NCI-H128 (cell line): ENCODE measurements at regions not wholly inside any gene's neighbourhood (a gene's known extent, or its start where the extent isn't known, plus 50 kb on each side); places are given as distances from the start of the nearest gene placed in this dataset.

Experiments used
- DNase-seq: peaks from one replicate; lab custom pipeline; 2025; ENCODE audit not compliant: unreplicated experiment; lab: John Stamatoyannopoulos, UW

DNA sequence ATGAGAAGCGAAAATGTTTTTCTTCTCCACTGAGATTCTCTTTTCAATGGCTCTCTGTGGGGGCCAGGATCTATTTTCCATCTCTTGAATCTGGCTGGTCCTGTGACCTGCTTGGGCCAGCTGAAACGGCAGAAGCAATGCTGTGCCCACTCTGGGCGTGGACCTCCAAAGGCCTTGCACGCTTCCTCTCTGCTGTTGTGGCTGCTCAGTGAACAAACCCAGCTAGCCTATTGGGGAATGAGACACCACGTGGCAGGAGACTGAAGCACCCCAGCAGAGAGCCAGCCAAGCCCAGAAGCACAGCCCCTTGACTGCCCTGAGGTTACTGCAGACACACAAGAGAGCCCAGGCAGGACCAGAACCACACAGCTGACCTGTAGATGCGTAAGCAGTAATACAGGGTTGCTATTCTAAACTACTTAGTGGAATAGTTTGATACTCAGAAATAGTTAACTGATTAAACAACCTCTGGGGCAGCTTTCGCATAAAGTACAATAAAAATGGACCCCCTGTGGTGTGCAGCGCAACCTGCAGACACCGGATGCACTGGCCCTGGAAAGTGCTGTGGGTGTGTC is 221.7 kb upstream of the SH3BP4 start:
- DNase-seq = no peak

DNA sequence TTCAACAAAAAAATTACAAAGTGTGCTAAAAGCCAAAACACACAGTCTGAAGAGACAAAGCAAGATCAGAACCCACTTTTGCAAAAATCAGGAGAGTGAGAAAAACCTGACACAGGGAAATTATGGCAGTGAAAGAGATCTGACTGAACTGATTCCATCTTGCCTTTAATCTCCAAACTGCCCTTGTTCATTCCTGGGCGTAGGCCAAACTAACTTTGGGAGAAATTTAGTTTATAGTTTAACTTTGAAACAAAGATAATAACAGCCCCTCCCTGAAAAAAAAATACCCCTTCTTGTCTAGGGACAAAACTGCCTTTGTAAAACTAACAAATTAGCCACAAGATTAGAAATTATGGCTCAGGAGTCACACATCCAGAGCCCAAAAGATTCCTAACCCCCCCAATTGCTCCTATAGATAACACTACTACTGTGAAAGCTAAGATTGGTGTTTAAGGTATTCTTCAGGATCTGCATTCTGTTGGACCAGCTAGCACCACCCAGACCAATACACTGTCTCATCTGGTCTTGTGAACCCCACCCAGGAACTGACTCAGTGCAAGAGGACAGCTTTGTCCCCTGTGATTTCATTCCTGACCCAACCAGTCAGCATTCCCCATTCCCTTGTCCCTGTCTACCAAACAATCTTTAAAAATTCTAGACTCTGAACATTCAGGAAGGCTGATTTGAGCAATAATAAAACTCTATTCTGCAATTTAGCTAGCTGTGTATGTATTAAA is 226.1 kb upstream of the SH3BP4 start:
- DNase-seq = no peak

DNA sequence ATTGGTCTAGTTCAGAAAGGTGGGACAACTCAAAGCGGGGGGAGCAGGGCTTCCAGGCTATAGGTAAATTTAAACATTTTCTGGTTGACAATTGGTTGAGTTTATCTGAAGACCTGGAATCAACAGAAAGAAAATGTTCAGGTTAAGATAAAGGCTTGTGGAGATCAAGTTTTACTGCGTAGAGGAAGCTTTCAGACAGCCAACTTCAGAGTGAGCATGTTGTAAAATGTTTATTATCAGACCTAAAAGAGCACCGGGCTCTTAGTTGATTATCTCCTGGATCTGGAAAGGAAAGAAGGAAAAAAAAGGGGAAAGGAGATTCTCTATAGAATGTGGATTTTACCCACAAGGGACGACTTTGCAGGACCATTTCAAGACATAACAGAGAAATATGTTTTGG is 227.0 kb upstream of the SH3BP4 start:
- DNase-seq = no peak

DNA sequence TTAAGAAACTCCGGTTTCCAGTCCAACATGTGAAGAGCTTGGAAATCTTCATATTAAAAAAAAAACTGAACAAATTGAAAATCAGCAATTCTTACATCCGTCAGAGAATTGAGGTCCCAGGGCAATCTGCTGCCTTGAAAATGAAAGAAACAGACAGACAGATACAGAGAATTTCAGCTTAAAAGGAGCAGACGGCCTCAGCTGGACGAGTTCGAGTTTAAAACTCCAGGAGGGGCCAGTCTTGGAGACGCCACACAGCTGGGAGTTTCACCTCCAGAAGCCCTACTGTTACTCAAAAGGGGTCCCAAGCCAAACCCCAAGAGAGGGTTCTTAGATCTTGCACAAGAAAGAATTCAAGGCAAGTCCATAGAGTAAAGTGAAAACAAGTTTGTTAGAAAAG is 226.5 kb upstream of the ARL4C start:
- DNase-seq = no peak

DNA sequence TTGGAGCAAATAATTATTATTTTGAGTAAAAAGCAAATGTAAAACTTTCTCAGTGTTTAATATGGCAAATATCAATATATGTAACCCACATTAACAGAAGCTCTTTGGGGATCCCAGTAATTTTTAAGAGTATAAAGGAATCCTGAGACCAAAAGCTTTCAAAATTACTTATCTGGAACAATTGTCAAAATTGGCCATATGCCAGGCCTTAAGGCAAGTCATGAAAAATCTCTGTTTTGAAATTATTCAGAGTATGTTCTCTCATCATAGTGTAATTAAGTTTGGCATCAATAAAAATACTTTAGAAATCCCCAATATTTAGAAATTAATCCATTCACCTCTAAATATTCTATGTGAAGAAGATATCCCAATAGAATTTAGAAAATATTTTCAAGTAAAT is 225.3 kb upstream of the ARL4C start:
- no peak for DNase-seq

DNA sequence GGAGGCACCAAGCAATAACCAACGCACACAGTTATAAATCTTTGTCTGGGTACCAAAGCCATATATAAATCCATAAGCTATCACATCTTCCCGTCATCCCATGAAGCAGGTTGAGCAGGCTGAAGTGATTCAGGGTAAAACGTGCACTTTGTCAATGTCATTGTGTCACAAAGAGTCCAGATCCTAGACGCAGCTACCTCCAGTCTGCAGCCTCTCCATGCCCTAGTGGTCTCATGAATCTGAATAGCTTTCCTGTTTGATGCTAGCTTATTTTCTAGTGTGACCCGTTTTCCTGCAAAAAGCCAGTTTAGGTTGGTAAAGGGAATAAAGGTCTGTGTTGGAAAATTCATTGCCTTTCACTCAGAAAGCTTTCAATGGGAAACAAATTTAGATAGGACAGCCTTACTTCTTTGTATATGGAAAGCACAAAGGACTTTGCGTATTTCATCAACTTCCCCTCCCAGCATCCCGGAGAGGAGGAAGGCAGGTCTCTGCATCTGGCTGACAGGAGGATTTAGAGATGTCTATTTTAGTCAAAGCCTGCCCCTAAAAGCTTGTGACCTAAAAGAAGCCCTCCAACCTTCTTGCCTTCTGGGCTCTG is 222.3 kb upstream of the ARL4C start:
- no peak for DNase-seq

DNA sequence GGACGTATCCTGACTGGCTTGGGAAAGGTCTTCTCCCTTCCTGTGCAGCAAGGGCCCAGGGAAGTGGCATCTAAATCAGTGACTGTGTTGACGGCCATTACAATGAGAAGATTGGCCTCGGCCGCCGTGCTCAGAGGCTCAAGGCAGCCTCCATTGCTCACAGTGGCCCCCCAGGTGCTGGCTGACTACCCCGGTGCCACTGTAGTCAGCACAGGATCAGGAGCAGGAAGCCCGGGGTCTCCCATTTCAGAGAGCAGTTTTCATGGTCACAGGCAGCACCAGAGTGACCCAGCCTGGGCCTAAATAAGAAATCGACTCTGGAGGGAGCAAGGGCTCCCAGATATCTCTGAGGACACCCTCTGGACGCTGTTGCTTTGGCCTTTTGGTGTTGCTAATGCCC is 219.4 kb upstream of the ARL4C start:
- no peak for DNase-seq

DNA sequence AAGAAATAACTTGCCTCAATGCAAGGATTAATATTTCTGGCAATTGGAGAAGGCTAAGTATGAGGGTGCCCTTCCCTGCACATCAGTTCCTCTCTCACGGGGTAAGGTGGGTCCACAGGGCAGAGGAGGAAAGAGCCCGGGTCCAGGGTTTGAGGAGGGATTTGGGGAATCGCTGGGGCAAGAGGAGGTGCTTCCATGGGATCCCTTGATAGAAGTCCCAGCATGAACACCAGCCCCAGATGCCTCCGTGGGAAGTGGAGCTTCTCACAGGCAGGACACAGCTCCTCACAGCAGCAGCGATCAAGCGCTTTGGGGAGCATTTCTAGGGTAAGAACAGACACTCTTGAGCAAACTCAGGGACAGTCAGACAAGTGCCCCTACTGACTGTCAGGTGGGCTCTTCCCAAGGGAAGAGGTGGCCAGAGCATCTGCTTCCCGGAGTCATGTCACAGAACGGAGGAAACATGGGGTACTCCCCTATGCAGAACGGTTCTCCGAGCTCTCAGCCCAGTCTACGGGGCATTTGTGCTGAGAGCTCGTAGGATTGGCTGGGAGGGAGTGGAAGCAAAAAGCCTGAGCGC is 218.9 kb upstream of the ARL4C start:
- no peak for DNase-seq

DNA sequence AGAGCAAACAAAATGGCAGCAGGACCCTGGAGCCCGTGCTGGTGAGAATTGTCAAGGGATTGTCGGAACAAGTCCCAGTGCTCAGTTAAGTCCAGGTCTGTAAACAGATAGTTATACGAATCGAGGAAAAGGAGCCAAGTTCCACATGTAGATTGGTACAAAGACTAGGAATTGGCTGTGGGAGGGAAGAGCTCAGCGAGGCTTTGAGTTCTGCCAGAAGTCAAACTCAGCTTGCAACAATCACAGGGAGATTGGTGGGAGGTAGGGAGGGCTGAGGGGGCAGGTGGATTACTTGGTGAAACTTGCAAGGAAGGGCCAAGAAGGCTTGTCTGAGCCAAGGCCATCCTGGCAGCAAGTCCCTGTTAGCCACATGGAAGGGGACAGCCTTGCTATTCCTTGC is 217.8 kb upstream of the ARL4C start:
- DNase-seq = no peak

DNA sequence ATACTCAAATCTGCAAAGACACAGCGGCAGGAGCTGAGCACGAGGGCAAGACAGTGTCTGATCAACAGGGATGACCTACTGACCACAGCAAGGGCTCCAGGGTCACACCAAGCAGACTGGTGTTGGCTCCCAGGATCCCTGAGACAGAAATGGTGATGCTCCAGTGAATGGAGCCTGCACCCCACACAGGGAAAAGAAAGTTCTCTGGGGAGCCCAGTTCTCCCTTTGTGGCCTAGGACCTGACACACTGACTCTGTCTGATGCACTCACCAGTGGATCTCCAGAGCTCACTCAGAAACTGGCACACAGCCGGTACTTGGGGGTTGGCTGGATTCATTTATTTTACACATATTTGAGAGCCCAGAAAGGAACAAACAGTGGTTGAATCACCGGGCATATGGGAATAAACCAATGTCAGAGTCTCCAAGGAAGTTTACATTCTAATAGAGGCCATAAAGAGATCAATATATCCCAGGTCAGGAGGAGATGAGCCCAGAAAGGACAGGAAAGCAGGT is 215.6 kb upstream of the ARL4C start:
- DNase-seq = no peak

DNA sequence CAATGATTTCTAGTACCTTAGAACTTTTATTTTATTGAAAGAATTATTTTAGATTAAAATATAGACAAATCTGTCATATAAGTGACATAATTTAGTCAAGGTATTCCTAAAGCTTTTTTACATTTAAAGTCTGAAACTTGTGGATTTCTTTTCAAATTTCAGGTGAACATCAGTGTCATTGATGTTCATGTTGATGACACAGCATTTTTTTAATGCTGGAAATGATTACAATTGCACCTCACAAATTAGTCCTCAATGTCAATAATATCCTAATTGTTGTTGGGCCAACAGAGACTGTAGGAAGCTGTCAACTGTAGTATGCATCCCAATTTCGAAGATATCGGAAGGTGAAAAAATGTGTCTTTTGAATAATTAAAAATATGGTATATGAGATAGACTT is 214.4 kb upstream of the ARL4C start:
- no peak for DNase-seq

DNA sequence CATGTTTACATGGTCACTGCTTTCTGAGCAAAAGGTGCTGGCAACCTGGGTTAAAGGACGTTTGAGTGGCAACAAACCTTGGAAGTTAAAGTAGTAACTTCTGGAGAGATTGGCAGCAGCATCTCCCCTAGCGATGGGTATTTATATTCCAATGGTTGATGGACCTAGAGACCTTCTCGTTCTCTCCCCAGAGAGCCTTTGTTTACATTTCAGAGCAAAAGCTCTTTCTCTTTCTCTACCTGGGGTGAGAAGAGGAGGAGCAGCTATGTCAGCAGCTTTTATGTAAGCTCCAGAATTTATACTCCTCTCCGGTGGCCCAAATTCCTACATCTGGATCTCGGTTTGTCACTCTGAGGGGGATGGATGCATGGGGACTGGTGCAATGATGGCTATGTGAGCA is 213.7 kb upstream of the ARL4C start:
- DNase-seq = no peak

DNA sequence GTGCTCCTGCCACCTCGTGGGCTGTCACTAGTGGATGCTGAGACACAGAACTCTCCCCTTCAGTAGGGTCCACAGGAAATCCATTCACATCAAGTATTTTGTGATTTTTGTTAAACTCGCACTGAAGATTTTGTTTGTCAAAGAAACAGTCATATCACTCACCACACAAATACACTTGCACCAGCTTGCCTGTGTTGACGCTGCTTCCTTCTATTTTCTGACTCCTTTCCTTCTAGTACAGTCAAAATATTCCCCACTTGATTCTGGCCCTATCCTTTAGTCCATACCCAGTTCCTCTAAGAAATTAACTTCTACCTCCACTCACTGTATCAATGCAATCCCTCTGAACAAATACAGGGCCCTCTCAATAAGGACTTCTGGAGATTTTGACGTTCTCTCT is 213.2 kb upstream of the ARL4C start:
- no peak for DNase-seq

DNA sequence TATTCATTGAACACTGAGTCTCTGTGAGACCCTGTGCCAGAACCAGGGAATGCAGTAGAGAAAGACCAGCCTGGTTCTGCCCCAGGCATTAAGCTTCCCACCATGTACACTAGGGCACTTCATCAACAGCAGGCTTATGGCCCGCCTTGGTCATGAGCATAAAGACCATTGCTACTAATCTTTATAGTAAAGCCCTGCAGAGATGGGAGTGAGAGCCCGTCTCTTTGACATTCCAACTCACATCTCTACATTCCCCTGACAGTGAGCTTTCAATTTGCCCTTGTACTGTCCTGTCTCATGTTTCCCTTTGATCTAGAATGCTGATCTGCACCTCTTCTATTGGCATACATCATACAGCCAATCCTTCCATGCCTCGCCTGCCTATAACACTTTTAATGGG is 211.8 kb upstream of the ARL4C start:
- DNase-seq = no peak

DNA sequence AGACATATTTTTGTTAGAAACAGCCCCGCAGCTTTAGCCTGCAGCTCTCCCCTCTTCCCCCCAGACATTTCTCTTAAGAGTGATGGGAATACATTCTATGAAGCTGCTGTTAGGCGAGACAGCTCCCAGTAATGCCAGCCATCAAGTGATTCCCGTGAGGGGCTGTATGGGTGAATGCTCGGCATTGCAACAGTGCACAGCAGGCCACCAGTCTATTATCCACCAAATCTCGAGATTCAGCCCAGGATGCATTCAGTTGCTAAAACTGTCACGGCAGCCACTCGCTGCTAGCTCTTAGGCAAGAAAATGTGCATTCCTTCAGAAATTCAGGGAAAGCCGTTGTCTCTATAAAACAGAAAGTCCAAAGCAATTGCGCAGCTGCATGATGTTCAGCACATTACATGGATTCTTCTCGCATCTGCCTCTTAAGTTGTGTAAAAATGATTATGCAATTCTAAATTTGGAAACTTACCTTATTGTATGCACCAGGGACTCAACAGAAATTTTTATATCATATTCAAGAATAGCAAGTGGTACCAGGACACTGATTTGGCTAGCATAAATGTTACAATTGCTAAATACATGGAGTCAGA is 211.3 kb upstream of the ARL4C start:
- DNase-seq = no peak

DNA sequence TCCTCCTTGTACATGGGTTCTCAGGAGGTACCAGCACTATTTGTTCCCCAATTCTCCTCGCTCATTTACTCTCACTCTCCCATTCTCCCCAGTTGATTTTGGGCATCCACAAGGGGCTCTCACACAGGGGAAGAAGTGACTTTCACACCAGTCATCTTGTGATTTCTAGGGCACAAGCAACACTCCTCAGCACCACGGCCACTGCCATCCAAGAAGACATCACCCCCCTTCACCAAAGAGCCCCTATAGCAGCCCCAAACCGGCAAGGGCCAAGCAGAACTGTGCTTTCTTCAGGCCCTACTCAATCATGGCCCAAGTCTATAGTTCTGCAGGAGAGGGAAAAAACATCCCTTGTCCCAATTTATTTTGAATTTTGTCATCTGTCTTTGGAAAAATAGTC is 209.2 kb upstream of the ARL4C start:
- DNase-seq = no peak

DNA sequence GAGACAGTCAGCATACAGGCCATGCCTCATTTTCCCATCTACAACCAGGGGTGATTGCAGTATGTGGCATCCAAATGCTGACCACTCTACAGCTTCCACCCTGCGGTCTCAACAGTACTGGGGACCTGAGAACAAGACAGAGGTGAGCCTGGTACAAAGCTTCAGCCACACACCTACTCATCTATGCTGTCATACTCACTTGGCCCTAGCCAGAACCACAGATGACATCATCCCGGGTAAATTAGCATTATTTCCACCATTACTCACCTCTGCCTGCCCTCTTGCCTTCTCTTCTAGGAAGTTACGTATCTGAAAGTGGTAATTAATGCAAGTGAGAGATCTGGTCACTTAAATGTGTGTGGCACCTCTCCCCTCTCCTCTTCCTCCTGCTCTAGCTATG is 208.2 kb upstream of the ARL4C start:
- DNase-seq = no peak

DNA sequence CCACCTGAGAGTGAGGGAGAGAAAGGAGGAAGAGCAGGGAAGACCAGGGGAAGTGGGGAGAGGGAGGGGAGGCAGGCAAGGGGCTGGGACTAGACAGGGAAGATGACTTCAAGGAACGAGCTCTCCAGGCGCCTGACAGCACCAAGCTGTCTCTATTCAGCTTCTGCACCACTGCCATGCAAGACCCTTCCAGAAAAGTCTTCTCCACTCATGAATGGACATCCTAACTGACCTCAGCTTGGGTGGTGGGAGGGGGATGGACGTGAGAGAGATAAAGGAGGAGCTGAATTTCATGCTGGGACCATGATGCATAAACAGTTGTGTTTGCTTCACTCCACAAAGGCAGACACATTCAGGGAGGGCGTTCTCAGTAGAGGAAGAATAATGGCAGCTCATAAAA is 206.4 kb upstream of the ARL4C start:
- no peak for DNase-seq

DNA sequence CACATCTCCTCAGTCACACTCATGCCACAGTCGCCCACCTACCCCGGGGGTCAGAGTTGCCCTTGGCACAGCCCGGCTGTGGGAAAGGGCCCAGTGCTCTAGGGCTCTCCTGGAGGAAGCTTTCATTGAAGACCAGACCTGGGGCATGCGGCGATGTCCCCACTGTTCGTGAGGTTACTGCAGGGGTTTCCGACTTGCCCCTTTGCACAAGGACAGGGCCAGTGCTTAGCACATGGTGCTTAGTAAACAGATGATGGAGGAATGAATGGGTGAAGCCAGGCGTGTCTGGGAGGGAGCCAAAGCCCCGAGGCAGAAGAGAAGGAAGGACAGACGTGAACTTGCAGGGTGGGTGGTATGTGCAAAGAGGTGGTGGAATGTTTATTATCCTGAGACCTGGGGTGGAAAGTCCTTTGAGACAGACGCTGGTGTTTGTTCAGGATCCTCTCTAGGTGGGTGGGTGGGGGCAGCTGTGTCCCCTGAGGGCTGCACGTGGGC is 205.9 kb upstream of the ARL4C start:
- no peak for DNase-seq

DNA sequence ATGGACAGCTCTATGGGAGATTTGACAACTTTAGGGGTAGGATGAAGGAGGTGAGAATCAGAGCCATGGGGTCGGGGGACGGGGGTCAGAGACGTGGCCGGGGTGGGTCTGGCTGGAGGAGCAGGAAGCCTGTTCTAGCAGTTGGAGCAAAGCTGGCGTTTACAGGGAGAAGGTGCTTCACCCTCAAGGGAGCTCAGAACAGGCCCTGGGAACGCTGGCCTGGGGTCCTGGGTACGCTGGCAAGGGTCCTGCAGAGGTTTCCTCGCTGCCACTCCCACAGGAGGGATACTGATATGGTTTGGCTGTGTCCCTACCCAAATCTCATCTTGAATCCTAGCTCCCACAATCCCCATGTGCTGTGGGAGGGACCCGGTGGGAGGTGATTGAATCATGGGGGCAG is 205.0 kb upstream of the ARL4C start:
- DNase-seq = no peak

DNA sequence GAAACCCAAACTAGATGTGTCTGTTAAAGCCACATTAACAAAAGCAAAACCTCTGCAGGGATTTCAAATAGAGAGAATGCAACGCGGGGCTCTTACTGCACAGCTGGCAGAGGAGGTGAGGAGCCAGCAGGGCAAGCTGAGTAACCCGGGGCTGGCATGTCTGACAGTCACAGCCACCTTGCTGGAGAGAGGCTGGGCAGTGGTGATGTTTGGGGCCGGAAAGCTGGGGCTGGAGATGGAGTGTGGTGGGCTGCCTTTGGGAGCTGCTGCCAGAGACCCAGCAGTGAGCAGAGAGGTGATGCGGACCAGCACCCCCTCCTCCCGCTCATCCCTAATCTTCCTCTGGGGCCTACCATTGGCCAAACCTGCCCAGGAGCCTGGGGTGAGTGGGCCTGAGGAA is 204.5 kb upstream of the ARL4C start:
- no peak for DNase-seq

DNA sequence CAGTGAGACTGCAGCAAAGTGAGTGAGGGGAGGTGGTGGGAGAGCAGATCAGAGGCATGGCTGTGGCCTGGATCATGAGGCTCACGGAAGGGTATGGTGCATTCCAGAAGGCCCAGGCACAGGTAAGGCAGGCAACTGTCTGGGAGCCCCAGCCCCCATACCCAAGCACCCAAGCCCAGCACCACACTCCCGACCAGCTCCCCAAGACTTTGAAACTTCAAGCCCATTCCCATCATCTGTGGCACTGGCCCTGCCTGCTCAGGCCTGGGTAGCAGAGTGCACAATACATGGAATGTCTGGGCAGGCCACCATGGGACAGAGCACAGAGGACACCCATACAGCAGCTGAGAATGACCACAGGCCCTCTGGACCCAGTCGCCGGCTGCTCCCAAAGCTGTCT is 202.6 kb upstream of the ARL4C start:
- DNase-seq = no peak
